ENCODE measurements at regions not wholly inside any gene's neighbourhood (a gene's known extent, or its start where the extent isn't known, plus 50 kb on each side); places are given as distances from the start of the nearest gene placed in this dataset.
"Not testable (repeated sequence)": the region's sequence is repeated elsewhere in the genome, so short reads cannot be mapped to it uniquely, and the experiment has no call there.

DNA sequence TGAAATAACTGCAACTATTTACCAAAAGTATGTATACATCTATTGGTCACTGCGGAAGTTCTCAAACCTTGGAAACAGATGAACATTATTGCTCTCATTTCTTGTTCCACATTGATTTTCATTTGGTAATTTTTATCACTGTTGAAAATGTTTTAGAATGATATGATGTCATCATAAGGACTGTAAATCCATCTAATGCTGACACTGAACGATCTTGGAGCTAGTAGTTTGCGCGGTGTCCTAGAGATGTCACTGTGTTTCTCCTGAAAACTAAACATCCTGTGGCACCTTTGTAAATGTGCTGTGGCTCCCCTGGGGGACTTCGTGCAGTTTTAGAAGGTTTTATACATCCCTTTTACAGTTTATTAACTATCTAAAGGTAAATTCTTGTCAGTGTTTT is 73.5 kb downstream of the DNAJB9 start:
- TF ChIP-seq, protein P1, sequence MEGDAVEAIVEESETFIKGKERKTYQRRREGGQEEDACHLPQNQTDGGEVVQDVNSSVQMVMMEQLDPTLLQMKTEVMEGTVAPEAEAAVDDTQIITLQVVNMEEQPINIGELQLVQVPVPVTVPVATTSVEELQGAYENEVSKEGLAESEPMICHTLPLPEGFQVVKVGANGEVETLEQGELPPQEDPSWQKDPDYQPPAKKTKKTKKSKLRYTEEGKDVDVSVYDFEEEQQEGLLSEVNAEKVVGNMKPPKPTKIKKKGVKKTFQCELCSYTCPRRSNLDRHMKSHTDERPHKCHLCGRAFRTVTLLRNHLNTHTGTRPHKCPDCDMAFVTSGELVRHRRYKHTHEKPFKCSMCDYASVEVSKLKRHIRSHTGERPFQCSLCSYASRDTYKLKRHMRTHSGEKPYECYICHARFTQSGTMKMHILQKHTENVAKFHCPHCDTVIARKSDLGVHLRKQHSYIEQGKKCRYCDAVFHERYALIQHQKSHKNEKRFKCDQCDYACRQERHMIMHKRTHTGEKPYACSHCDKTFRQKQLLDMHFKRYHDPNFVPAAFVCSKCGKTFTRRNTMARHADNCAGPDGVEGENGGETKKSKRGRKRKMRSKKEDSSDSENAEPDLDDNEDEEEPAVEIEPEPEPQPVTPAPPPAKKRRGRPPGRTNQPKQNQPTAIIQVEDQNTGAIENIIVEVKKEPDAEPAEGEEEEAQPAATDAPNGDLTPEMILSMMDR (conservative IDR thresholded peaks at IDR 0.05) = 0 out of 2 replicates have a peak, but pooled peaks have one; percentile 10
- no peak overlapping the region for H3K27ac ChIP-seq

DNA sequence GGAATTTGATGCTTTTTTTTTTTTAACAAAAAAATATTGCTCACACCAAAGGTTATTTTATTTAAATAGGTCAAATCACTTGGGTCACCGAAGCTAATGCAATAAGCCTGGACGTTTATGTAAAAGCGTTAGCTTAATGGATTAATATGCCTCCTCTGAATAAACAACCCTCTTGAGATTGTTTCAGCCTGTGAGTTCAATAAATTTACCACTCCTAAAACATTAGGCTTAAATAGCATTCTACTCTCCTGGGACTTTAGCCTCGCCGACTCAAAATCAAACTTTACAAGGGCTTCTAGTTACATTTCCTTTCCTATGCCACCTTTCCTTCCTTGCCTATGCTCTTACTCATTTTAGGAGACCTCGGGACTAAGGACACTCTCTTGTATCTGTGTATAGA is 79.3 kb downstream of the DNAJB9 start:
- H3K27ac ChIP-seq = no peak overlapping the region

DNA sequence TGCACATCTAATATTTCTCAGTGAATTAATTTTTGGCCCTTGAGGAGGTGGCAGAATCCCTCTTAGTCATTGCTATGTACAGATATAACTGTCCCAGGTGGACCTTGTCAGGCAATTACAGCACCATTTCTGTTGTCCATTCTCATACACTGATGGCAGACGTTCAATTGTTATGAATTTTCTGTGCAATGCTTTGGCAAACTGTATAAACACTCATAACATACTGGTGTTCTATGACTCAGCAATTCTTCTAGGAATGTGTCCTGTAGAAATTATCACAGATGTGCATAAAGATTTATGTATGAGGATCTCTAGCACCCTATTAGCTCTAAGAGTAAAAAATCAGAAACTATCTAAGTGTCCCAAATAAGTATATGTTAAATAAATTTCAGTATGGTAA is 80.8 kb downstream of the DNAJB9 start:
- TF ChIP-seq, protein P1 (conservative IDR thresholded peaks at IDR 0.05) = no peak
- no peak overlapping the region for H3K27ac ChIP-seq

More for the DNA sequence above, 79.3 kb downstream of the DNAJB9 start:
- TF ChIP-seq, protein P1 (conservative IDR thresholded peaks at IDR 0.05) = no peak

DNA sequence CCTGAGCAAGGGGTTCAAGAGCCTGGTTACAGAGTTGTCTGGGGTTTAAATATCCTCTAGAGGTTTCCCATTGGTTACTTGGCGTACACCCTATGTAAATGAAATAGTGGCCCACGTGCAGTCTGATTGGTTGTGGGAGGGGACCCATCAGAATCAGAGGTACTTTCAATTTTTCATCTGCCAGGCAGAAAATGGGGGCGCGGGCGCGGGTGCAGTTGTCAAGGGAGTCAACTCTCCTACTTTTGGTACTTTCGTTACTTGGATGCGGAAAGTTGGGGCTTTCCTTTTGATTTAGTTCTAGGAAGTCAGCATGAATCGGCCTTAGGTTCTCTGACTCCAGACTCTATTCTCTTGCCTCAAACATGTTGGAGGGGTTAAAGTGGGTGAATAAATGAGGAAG is 83.2 kb downstream of the DNAJB9 start:
- TF ChIP-seq, protein P1 (conservative IDR thresholded peaks at IDR 0.05) = no peak
- no peak overlapping the region for H3K27ac ChIP-seq

DNA sequence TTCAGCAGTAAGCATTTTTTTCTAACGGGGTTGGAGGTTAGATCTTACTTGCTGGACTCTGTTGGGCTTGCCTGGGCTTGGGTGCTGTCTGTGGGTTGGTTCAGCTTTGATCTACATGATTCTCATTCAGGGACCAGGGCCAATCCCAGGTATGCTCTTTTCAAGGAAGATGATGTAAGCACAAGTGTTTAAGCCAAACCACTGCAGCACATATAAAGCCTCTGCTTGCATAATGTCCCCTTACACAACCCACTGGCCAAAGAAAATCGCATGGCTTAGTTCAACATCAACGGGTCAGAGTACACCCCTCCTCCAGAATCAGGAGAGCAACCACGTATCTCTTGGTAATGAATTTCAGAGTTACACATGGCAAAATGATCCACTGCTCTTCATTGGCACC is 83.9 kb downstream of the DNAJB9 start:
- TF ChIP-seq, protein P1 (conservative IDR thresholded peaks at IDR 0.05) = no peak
- H3K27ac ChIP-seq = no peak overlapping the region

DNA sequence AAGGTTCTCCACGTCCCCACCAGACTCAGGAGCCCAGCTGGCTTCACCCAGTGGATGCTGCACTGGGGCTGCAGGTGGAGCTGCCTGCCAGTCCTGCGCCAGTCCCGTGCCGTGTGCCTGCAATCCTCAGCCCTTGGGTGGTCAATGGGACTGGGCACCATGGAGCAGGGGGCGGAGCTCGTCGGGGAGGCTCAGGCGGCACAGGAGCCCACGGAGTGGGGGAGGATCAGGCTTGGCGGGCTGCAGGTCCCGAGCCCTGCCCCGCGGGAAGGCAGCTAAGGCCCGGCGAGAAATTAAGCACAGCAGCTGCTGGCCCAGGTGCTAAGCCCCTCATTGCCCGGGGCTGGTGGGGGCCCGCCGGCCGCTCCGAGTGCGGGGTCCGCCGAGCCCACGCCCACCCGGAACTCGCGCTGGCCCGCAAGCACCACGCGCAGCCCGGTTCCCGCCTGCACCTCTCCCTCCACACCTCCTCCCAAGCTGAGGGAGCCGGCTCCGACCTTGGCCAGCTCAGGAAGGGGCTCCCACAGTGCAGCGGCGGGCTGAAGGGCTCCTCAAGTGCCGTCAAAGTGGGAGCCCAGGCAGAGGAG is 87.6 kb downstream of the DNAJB9 start:
- H3K27ac ChIP-seq = not testable (repeated sequence)

DNA sequence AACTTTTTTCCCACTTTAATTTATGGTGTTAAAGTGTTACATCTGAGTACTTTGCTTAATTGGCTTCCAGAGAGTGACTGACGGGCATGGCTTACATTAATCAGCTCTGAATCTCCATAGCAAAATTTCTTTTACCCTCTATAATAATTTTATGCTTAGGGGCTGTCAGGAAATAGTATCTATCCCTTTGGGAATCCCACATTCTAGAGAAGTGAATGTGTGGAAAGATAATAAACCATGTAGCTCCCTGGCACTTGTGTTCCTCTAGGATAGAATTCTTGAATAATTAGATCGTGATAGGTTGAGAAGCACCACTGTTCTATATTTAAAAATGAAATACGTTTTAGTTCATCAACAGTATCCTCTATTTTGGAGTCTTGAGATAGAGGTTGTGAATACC is 89.6 kb downstream of the DNAJB9 start:
- TF ChIP-seq, protein P1 (conservative IDR thresholded peaks at IDR 0.05) = no peak
- no peak overlapping the region for H3K27ac ChIP-seq

DNA sequence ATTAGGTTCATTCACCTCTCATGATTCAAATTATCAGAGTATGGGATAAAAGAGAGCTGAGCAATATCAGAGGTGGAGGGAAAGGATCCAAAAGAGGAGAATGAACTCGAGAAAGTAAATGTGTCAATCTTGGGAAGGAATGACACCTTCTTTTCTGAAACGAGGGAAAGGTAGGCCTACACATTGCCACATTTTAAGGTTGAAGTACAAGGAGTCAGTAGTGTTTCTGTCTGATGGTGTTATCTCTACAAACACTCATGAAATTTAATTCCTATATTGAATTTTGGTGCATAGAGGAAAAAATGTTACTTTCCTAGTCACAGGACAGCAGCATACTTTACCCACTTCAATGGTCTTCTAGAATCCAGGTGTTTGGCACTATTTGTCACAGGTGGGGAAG is 90.2 kb downstream of the DNAJB9 start:
- no peak overlapping the region for H3K27ac ChIP-seq
- TF ChIP-seq, protein P1 (conservative IDR thresholded peaks at IDR 0.05) = no peak

Measured in VCaP (cell line).